HG02852 (cell line): ENCODE measurements at regions not wholly inside any gene's neighbourhood (a gene's known extent, or its start where the extent isn't known, plus 50 kb on each side); places are given as distances from the start of the nearest gene placed in this dataset.

Experiments used
- ATAC-seq: cut with Tn5 transposase; IDR thresholded peaks from one replicate; pipeline ENCODE4 v1.9.1; 2021; ENCODE audit warnings: mild to moderate bottlenecking, moderate library complexity; ENCODE audit not compliant: unreplicated experiment

DNA sequence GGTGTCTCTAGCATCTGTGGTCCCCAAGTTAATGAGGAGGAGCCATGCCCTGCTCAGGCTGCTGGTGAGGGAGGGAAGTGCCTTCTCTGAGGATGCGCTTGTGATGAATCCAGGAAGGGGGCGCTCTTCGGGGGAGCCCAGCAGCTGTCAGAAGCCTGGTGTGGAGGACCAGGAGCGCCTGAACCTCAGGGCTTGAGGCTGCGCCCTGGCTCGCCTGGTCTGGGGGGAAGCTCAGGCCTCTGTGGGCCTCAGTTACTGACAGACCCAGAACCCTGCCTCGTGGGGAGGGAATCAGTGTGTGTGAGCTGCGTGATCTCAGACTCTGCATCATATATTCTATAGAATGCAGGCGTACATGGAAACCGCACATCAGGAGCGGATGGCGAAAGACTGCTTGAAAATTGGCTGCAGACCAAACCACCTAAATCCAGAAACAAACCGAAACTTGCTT lies 126.1 kb downstream of the SEC14L1 start:
- ATAC-seq: no peak

DNA sequence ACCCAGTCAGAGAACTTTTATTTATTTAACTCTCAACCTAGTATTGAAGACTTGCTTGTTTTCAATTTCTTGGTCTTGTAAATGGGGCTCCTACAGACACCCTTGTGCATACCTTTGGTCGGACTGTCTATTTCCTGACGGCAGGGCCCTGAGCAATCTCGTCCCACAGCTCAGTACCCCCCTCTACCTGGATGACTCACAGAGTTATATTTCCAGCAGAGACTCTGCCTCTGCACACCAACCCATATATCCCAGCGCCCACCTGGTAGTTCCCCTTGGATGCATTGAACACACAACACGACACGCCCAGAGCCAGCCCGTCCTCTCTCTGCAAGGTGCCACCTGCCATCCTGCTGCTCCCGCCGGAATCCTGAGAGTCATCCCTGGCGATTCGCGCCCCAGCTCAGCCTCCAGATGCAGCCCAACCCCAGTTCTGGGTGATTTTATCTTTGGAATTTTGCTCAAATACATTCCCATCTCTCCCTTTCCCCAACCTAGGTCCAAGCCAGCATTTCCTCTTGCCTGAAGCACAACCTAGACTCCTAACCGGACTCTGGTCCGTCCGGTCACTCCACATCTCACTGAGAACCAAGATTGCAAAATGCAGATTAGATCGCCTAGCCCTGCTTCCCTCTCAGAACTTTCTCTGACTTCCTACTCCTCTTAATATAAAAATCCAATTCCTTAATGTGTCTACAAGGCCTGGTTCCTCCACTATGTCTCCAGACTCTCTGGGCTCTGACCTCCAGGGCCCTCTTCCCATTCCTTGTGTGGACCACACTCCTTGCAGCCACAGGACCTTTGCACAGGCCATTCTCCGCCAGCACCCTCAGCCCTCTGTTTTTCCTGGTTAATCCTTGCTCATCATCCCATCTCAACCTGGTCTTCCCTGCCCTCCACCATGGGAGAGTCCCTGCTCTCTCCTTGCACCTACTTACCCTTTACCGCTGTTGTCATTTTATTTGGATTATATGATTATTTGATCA lies 129.2 kb downstream of the SEC14L1 start:
- no peak for ATAC-seq

DNA sequence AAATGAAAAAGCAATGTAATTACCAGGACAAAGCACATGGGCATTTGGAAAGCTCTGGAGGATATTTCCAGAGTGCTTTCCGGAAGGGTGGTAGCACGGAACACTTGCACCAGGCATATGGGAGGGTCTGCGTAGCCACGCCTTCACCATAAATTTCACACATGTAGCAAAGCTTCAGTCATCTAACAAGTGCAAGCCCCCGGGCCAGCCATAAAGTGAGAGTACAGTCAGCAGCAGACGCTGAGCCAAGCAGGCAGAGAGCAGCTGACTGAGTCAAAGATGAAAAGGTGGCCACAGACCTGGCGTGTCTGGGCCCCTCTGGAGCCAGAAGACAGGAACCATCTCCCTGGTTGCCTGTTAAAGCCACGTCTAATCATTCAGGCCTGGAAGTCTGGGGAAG lies 130.6 kb downstream of the SEC14L1 start:
- no peak for ATAC-seq

- no peak for ATAC-seq
These were observed 132.8 kb downstream of the SEC14L1 start for GRCh38 chr17:77273397-77274085.

GRCh38 chr17:77274096-77274845 lies 133.5 kb downstream of the SEC14L1 start:
- ATAC-seq: no peak

DNA sequence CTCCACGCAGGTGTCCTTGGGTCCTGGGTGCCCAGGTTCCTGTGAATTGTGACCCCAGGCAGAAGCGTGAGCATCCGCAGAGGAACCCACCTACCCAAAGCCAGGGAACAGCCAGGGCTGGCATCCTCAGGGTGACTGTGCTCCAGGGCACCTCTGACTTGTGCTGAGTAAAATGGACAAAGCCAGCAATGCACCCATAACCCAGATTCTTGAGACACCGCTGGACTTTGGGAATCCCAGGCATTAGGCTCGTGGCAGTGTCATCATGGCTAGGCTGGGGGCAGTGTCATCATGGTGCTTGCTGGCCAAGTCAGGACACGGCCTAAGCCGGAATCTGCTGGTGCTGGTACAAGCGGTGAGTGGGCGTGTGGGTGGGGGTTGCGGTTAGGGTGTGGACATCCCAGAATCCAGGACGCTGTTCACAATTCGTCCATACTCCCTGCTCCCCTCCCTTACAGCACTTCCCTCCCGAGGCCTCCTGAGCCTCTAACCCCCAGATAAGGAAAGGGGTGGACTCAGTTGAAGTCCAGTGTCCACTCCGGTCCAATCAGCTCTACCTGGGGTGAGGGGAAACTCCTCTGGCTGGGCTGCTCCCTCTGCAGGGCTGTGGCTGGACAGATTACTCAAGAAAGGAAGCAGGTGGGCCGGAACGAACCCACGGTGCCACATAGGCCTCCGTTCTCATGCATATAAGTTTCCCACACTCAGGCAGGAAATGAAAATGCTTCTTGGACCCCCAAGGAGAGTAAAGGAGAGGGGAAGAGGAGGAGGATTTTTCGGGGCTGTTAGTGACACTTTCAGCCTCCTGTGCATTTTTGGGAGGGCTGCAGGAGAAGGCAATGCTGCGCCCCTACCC lies 138.9 kb downstream of the SEC14L1 start:
- no peak for ATAC-seq

- ATAC-seq: no peak
These were observed 139.7 kb downstream of the SEC14L1 start for GRCh38 chr17:77280304-77281121.

GRCh38 chr17:77281122-77281903 lies 140.5 kb downstream of the SEC14L1 start:
- ATAC-seq: peak; percentile 65

- ATAC-seq: no peak
These were observed 141.2 kb downstream of the SEC14L1 start for GRCh38 chr17:77281904-77282367.

DNA sequence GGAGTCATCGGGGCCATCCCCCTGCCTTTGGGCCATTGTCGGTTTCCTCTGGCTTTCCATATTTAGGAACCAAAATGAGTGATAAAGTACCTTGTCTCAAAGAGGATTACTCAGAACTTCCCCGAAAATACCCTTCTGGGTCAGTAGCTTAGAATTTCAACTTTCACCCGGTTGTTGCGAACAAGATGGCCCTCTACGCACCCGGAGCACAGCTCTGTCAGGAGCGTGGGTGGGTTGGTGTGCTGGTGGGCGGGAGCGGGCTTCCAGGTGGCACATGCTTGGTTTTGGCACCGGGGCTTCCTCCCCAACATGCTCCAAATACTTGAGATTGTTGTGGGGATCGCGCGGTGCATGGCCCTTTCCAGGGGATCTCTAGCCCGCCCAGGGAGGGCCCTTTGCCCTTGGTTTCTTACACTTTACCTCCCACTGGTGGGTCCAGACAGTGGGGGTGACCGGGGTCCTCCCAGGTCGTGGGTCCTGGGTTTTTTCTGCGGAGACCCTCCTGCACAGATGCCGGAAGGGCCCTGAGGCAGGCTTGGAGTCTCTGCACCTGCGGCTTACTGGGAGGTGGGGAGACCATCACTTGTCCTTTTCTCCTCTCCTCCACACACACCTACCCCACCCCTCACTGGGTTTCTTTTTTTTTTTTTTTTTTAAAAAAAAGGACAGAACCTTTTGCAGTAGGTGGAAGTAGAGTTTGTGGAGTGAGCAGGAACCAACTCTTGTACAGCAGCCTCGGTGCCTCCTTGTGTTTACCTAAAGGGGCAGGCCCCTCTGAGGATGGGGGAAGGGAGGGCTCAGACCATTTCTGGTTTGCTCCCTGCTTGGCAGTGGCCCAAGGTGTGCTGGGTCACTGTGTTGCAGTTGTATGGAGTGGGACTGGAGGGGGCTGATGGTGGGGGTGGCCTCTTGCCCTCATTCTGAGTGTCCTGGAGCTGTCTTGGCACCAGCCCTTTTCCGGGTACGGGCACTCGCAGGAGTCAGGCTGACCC lies 142.1 kb downstream of the SEC14L1 start:
- ATAC-seq: no peak

DNA sequence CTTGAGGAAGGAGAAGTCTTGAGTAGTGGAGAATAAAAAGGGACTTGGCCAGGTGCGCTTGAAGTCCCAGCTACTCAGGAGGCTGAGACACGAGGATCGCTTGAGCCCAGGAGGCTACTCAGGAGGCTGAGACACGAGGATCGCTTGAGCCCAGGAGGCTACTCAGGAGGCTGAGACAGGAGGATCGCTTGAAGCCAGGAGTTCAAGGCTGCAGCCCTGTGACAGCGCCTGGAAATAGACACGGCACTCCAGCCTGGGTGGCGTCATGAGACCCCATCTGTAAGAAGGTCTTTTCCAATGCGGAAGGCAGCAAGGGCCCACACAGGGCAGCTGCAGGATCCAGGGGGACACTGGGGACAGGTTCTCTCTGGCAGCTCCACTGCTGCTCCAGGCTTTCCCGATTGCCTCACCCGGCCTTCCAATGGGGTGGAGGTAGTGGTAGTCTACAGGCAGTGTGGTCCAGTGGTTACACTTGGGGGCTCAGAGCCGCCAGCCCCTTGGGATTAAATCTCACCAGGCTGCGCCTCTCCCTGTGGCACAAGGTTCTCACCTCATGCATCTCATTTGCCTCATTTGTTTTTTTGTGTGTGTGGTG lies 143.4 kb downstream of the SEC14L1 start:
- ATAC-seq: no peak

DNA sequence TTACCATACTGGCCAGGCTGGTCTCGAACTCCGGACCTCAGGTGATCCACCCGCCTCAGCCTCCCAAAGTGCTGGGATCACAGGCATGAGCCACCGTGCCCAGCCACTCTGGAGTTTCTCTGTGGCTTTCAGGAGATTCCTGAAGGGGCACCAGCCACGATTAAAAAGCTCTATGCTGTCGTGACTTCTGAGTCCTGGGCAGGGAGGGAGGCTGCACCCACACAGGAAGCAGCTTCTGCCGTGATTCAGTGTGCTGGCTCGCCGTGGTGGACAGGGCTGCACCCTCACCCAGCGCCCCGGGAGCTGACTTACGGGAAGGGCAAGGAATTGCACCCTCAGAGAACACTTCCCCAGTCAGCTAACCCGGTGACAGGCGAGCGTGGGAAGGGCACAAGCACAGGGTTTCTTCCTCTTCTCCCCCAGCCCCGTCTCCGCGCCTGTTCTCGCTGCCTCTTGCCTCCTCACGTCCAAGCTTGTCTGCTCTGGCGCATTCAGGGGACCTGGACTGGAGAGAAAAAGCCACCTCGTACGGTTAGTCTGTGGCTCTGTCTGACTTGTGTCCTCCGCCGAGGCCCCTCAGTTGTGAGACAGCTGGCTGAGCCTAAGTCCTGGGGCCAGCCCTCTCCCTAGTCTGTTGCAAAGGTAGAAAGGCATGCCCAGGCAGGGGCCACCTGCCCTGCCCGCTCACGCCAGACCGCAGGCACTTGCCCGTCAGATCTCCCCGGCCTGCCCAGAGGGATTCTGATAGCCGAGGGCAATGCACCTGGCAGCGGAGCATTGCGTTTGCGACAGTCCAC lies 145.0 kb downstream of the SEC14L1 start:
- ATAC-seq: no peak

- ATAC-seq: no peak
These were observed 145.5 kb downstream of the SEC14L1 start for GRCh38 chr17:77286391-77286640.

DNA sequence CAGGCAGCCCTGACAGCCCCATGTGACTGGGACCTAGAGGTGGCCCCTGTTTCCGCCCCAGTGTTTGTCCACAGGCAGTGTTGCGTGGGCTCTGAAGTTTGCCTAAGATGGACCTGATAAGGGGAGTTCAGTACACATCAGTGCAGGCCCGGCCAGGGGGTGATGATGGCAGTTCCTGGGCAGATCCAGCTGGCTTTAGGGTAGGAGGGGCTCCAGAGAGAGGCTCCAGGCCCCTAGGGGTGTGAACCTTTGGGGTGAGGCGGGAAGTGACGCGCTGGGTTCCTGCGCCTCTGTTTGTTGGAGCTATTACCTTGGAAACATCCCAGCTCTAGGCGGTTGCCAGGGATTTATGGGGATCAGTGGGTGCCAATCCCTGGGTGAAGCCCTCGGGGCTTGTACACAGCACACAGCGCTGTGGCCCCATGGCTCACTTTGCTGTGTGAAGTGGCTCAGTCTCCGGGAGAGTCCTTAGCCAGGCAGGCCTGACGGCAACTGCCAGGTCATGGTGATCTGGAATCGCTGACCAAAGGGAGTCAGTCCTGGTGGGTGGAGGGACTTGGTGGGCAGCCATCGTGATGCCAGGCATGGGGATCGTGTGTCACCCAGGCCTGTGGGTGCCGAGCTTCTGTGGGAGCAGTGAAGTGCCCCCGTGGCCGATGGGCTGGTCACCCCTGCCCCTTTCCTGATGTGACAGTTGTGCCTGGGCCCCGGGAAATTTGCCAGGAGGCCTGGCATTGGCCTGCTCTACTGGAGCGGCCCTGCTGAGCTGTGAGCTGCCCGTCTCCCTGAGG lies 146.1 kb downstream of the SEC14L1 start:
- ATAC-seq: no peak

DNA sequence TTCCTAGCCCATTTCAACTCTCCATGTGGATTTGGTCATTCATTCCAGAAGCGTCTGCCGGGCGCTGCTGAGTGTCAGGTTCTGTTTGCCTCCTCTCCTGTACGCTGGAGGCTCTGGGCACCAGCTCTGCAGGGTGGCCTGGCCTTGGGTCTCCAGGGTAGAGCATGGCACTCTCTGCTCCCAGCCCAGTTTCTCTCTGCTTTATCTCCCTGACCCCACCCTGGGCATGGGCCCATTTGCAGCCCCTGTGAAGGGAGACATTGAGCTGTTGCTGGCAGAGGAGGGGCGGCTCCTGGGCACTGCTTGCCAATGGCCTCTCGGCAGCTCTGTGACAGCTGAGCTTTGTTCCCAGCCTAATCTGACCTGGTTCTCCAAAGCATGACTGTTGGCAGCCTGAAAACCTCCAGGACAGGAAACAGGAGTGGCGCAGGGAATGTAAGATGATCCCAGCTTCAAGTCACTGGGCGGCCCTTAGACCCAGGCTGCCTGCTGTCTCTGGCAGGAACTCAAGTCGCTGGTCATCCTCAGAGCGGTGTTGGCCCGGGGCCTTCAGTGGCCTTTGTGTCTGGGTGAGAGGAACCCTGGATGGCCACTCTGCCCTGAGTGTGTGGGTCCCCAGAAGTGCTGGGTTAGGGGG lies 146.8 kb downstream of the SEC14L1 start:
- no peak for ATAC-seq
